Neuronal stem cell (in vitro differentiated cells): ENCODE measurements at regions not wholly inside any gene's neighbourhood (a gene's known extent, or its start where the extent isn't known, plus 50 kb on each side); places are given as distances from the start of the nearest gene placed in this dataset.

Experiments used
- DNase-seq: peaks from one replicate; pipeline ENCODE4 v3.0.0-alpha.2; 2013; ENCODE audit warnings: low spot score
- H2AFZ ChIP-seq: one replicate; pipeline ENCODE4 v1.6.1; 2013; ENCODE audit warnings: mild to moderate bottlenecking, low read length, inconsistent platforms
- H2AK5ac ChIP-seq: 2 replicates; pipeline ENCODE4 v1.6.1; 2013; ENCODE audit warnings: low read depth, mild to moderate bottlenecking, inconsistent platforms, low read length, moderate library complexity, mixed read lengths
- H2BK120ac ChIP-seq: 2 replicates; pipeline ENCODE4 v1.6.1; 2013; ENCODE audit warnings: low read depth, mild to moderate bottlenecking, inconsistent platforms, low read length, moderate library complexity, mixed read lengths
- H2BK12ac ChIP-seq: one replicate; pipeline ENCODE4 v1.6.1; 2013; ENCODE audit warnings: low read length, inconsistent platforms
- H2BK15ac ChIP-seq: 2 replicates; pipeline ENCODE4 v1.6.1; 2013; ENCODE audit warnings: mild to moderate bottlenecking, low read length, inconsistent platforms, mixed read lengths
- H2BK5ac ChIP-seq: one replicate; pipeline ENCODE4 v1.6.1; 2013; ENCODE audit warnings: inconsistent platforms, mild to moderate bottlenecking, low read length, moderate library complexity
- H3K14ac ChIP-seq: one replicate; pipeline ENCODE4 v1.6.1; 2013; ENCODE audit warnings: low read length, inconsistent platforms
- H3K18ac ChIP-seq: 2 replicates; pipeline ENCODE4 v1.6.1; 2013; ENCODE audit warnings: low read length, inconsistent platforms
- H3K23ac ChIP-seq: 2 replicates; pipeline ENCODE4 v1.6.1; 2013; ENCODE audit warnings: low read depth, mild to moderate bottlenecking, mixed read lengths, low read length, inconsistent platforms; ENCODE audit not compliant: poor library complexity
- H3K27ac ChIP-seq: replicated peaks from 3 replicates; pipeline ENCODE4 v1.5.1; 2013; ENCODE audit warnings: low read length, inconsistent platforms
- H3K27me3 ChIP-seq, 3 experiments: 2 replicates each; pipeline ENCODE4 v1.6.1; 2013; ENCODE audit warnings: low read length in 3 of 3, mild to moderate bottlenecking in 2 of 3, inconsistent platforms in 1 of 3, low read depth in 1 of 3, mixed read lengths in 1 of 3, moderate library complexity in 1 of 3; ENCODE audit not compliant: control insufficient read depth in 3 of 3, insufficient read depth in 3 of 3
- H3K36me3 ChIP-seq, 2 donors: replicated peaks in 1 of 2; 2 replicates each; pipeline ENCODE4 v1.6.1; 2013; ENCODE audit warnings: low read length in 2 of 2; ENCODE audit not compliant: control insufficient read depth in 2 of 2, insufficient read depth in 2 of 2
- H3K4ac ChIP-seq: 2 replicates; pipeline ENCODE4 v1.6.1; 2013; ENCODE audit warnings: inconsistent platforms, mild to moderate bottlenecking, low read length, moderate library complexity
- H3K4me1 ChIP-seq, 2 donors: 1 replicate in 1 of 2; 2 replicates in 1 of 2; pipeline ENCODE4 v1.6.1; 2013; ENCODE audit warnings: low read length in 2 of 2, low read depth in 1 of 2; ENCODE audit not compliant: control insufficient read depth in 2 of 2, insufficient read depth in 1 of 2
- H3K4me2 ChIP-seq: one replicate; pipeline ENCODE4 v1.6.1; 2013; ENCODE audit warnings: mild to moderate bottlenecking, low read length, inconsistent platforms; ENCODE audit not compliant: insufficient read depth, poor library complexity, severe bottlenecking
- H3K4me3 ChIP-seq, 2 donors: 2 replicates each; pipeline ENCODE4 v1.5.1; 2013; ENCODE audit warnings: low read length in 2 of 2, mild to moderate bottlenecking in 2 of 2, inconsistent platforms in 1 of 2, moderate library complexity in 1 of 2
- H3K79me1 ChIP-seq: one replicate; pipeline ENCODE4 v1.6.1; 2013; ENCODE audit warnings: low read depth, mild to moderate bottlenecking, inconsistent platforms, low read length, moderate library complexity
- H3K9ac ChIP-seq: one replicate; pipeline ENCODE4 v1.6.1; 2013; ENCODE audit warnings: mild to moderate bottlenecking, low read depth, low read length, inconsistent platforms; ENCODE audit not compliant: poor library complexity
- H3K9me3 ChIP-seq, 2 donors: replicated peaks in 1 of 2; 2 replicates each; pipeline versions ENCODE3 to v1.6.1; 2013; ENCODE audit warnings: low read length in 2 of 2, mild to moderate bottlenecking in 2 of 2, inconsistent platforms in 1 of 2, low read depth in 1 of 2, mixed read lengths in 1 of 2, moderate library complexity in 1 of 2; ENCODE audit not compliant: control insufficient read depth in 2 of 2, insufficient read depth in 1 of 2
- H4K8ac ChIP-seq: one replicate; pipeline ENCODE4 v1.6.1; 2013; ENCODE audit warnings: low read depth, mild to moderate bottlenecking, inconsistent platforms, low read length, moderate library complexity
- H4K91ac ChIP-seq: one replicate; pipeline ENCODE4 v1.6.1; 2013; ENCODE audit warnings: low read length, low read depth, mild to moderate bottlenecking, inconsistent platforms; ENCODE audit not compliant: poor library complexity
- WGBS, 2 donors: extraction: QIAGEN DNeasy Blood & Tissue Kit; methylation state at CpG; one replicate each; pipeline ENCODE4 v1.1.7; 2013; ENCODE audit warnings: missing lambda C conversion rate in 2 of 2, mixed read lengths in 1 of 2; ENCODE audit not compliant: insufficient read length in 2 of 2, insufficient replicate concordance in 1 of 2; ENCODE audit errors: extremely low coverage in 2 of 2; 5-methylcytosine and 5-hydroxymethylcytosine counted together

- Histone ChIP-seq H2AFZ (no peak overlapping the region), H4K91ac (no peak overlapping the region), H3K4ac (no peak overlapping the region), H2BK120ac (no peak overlapping the region), H2BK15ac (no peak overlapping the region), H3K79me1 (no peaks in the 10 kb centered on the region), H3K36me3 (no peaks in the 10 kb centered on the region), H2BK5ac (no peak overlapping the region), H3K23ac (no peak overlapping the region), H3K14ac (no peak overlapping the region), H3K27ac (no peak overlapping the region), H4K8ac (no peak overlapping the region), H3K9ac (no peak overlapping the region), H3K4me2 (no peak overlapping the region), H2AK5ac (no peak overlapping the region), H3K27me3 (no peaks in the 10 kb centered on the region), H3K4me3 (no peak overlapping the region), H2BK12ac (no peak overlapping the region), H3K4me1 (peaks cover 2 to 3% of the 10 kb centered on the region in 2 donors), H3K9me3 (no peaks in the 10 kb centered on the region), H3K18ac (no peak overlapping the region)
- no CpG with 5 or more reads among the region's 2 CpGs for WGBS, 2 donors
- DNase-seq, result no peak
Measured at GRCh38 chr3:88641033-88641604, 466.3 kb upstream of the EPHA3 start.

- no peaks in the 10 kb centered on the region for H3K79me1 ChIP-seq
- H3K9ac ChIP-seq, result no peak overlapping the region
- no peak overlapping the region for H4K8ac ChIP-seq
- DNase-seq, result no peak
- no peak overlapping the region for H2BK12ac ChIP-seq
- H2AFZ ChIP-seq, result no peak overlapping the region
- no peak overlapping the region for H2BK5ac ChIP-seq
- H3K27ac ChIP-seq, result no peak overlapping the region
- no peak overlapping the region for H3K4me3 ChIP-seq
- H3K18ac ChIP-seq, result no peak overlapping the region
- no peak overlapping the region for H2BK120ac ChIP-seq
- no peak overlapping the region for H3K23ac ChIP-seq
- WGBS, 2 donors, result no CpG with 5 or more reads among the region's 4 CpGs
- H2BK15ac ChIP-seq, result no peak overlapping the region
- no peaks in the 10 kb centered on the region for H3K27me3 ChIP-seq
- no peak overlapping the region for H3K4ac ChIP-seq
- H3K14ac ChIP-seq, result no peak overlapping the region
- H3K36me3 ChIP-seq, result no peaks in the 10 kb centered on the region
- no peaks in the 10 kb centered on the region for H3K4me1 ChIP-seq
- H3K4me2 ChIP-seq, result no peak overlapping the region
- no peak overlapping the region for H4K91ac ChIP-seq
- H3K9me3 ChIP-seq, result no peaks in the 10 kb centered on the region
- no peak overlapping the region for H2AK5ac ChIP-seq
Measured at GRCh38 chr3:88657459-88657858, 450.0 kb upstream of the EPHA3 start.

- H2AFZ ChIP-seq, result no peak overlapping the region
- no peak overlapping the region for H2BK15ac ChIP-seq
- no peak for DNase-seq
- no peak overlapping the region for H4K91ac ChIP-seq
- H3K27ac ChIP-seq, result no peak overlapping the region
- H2BK120ac ChIP-seq, result no peak overlapping the region
- H3K4me1 ChIP-seq, result no peaks in the 10 kb centered on the region
- H2AK5ac ChIP-seq, result no peak overlapping the region
- H4K8ac ChIP-seq, result no peak overlapping the region
- no peak overlapping the region for H3K23ac ChIP-seq
- H3K9ac ChIP-seq, result no peak overlapping the region
- no peak overlapping the region for H3K4me2 ChIP-seq
- H3K18ac ChIP-seq, result no peak overlapping the region
- H3K4ac ChIP-seq, result no peak overlapping the region
- no peaks in the 10 kb centered on the region for H3K9me3 ChIP-seq
- H3K79me1 ChIP-seq, result no peaks in the 10 kb centered on the region
- no peaks in the 10 kb centered on the region for H3K27me3 ChIP-seq
- no peak overlapping the region for H3K4me3 ChIP-seq
- WGBS, 2 donors, result no CpG with 5 or more reads among the region's 3 CpGs
- no peak overlapping the region for H2BK5ac ChIP-seq
- H3K36me3 ChIP-seq, result no peaks in the 10 kb centered on the region
- no peak overlapping the region for H3K14ac ChIP-seq
- no peak overlapping the region for H2BK12ac ChIP-seq
Measured at GRCh38 chr3:88661433-88661824, 446.0 kb upstream of the EPHA3 start.

- no peak overlapping the region for H2BK15ac ChIP-seq
- no peak overlapping the region for H3K14ac ChIP-seq
- H3K4ac ChIP-seq, result no peak overlapping the region
- H4K8ac ChIP-seq, result no peak overlapping the region
- no peak overlapping the region for H3K18ac ChIP-seq
- no peaks in the 10 kb centered on the region for H3K27me3 ChIP-seq
- no peak overlapping the region for H2BK120ac ChIP-seq
- no peak overlapping the region for H3K4me3 ChIP-seq
- no peak overlapping the region for H2BK12ac ChIP-seq
- H3K4me1 ChIP-seq, result no peaks in the 10 kb centered on the region
- no peaks in the 10 kb centered on the region for H3K79me1 ChIP-seq
- no peak overlapping the region for H3K4me2 ChIP-seq
- H2AK5ac ChIP-seq, result no peak overlapping the region
- H3K27ac ChIP-seq, result no peak overlapping the region
- H2AFZ ChIP-seq, result no peak overlapping the region
- H3K9ac ChIP-seq, result no peak overlapping the region
- no peaks in the 10 kb centered on the region for H3K36me3 ChIP-seq
- WGBS, 2 donors, result no CpG with 5 or more reads among the region's 2 CpGs
- H4K91ac ChIP-seq, result no peak overlapping the region
- no peaks in the 10 kb centered on the region for H3K9me3 ChIP-seq
- H2BK5ac ChIP-seq, result no peak overlapping the region
- no peak overlapping the region for H3K23ac ChIP-seq
- DNase-seq, result no peak
Measured at GRCh38 chr3:88668180-88668579, 439.2 kb upstream of the EPHA3 start.
